ENCODE measurements at regions not wholly inside any gene's neighbourhood (a gene's known extent, or its start where the extent isn't known, plus 50 kb on each side); places are given as distances from the start of the nearest gene placed in this dataset.

- Histone ChIP-seq H3K36me3 (no peaks in the 10 kb centered on the region), H3K4me3 (no peak overlapping the region), H3K27ac (peak overlapping the region in 1 of 2 donors; percentile 33), H3K27me3 (replicated peaks; ENCODE audit: insufficient read depth) (no peaks in the 10 kb centered on the region), H3K4me1 (replicated peaks) (no peaks in the 10 kb centered on the region), H3K9me3 (no peaks in the 10 kb centered on the region)
- no peak for DNase-seq (ENCODE audit: low spot score)
- TF ChIP-seq CTCF (IDR thresholded peaks at IDR 0.05) = no peak
- peak; percentile 5 for TF ChIP-seq POLR2AphosphoS5 (IDR thresholded peaks at IDR 0.05)
- no peak for TF ChIP-seq POLR2A (IDR thresholded peaks at IDR 0.05)
- WGBS = 41% methylated on average over 15 of the region's 15 CpGs
- intact Hi-C loops (cut with DNase I) = no loop called here
These were observed 160.6 kb downstream of the IRF8 start for GRCh38 chr16:86059253-86060171.

DNA sequence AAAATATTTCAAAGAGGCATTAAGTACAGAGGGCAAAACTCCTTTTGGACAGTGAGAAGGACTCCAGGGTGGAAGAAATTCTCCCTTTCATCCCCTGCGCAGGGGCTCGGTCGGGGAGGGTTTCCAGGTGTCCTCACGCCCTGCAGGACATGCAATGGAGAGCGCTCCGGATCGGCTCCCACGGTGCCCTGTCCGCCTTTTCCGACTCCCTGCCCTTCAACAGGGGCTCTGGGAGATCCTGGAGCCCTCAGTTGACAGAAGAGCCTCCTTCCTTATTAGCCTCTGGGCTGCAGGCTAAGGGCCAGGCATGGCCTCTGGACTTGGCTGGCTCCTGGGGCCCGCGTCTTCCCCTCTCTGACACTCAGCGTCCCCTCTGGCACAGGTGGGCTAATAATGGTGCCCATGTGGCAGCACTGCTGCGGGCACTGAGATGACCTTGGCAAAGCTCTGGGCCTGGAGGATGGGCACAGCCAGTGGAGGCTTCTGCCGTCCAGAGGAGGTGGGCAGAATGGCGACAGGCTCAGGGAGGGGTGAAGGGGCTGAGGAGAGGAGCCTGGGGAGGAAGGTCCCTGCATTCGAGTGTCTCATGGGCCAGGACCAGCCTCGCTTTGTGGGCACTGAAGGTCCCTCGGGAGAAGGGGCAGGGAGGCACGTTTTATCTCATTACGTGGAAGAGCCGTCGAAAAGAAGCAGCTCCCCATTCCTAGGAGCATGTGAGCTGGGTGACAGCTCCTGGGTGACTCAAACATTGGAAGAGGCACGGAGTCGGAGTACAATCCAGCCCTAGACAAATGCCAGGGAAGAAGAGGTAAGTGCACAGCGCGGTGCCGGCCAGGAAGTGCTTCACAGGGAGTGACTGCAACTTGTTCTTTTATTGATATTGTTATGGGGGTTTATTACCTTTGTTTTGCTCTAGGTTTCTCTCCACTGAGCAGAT, 161.7 kb downstream of the IRF8 start:
- intact Hi-C loops (cut with DNase I) = no loop called here
- Histone ChIP-seq H3K4me3 (no peak overlapping the region), H3K27me3 (replicated peaks; ENCODE audit: insufficient read depth) (no peaks in the 10 kb centered on the region), H3K36me3 (no peaks in the 10 kb centered on the region), H3K4me1 (replicated peaks) (no peaks in the 10 kb centered on the region), H3K9me3 (no peaks in the 10 kb centered on the region), H3K27ac (peak overlapping the region in 1 of 2 donors; percentile 33)
- no peak for TF ChIP-seq CTCF (IDR thresholded peaks at IDR 0.05)
- no peak for TF ChIP-seq POLR2AphosphoS5 (IDR thresholded peaks at IDR 0.05)
- TF ChIP-seq POLR2A (IDR thresholded peaks at IDR 0.05) = no peak
- 85% methylated on average over 28 of the region's 28 CpGs for WGBS
- DNase-seq (ENCODE audit: low spot score) = no peak

- peaks cover under 1% of the 10 kb centered on the region for H3K27me3 ChIP-seq (replicated peaks; ENCODE audit: insufficient read depth)
- H3K36me3 ChIP-seq = no peaks in the 10 kb centered on the region
- intact Hi-C loops (cut with DNase I) = no loop called here
- no peak overlapping the region for H3K27ac ChIP-seq
- H3K4me1 ChIP-seq (replicated peaks) = no peaks in the 10 kb centered on the region
- TF ChIP-seq POLR2AphosphoS5 (IDR thresholded peaks at IDR 0.05) (no peak), CTCF (IDR thresholded peaks at IDR 0.05) (no peak), POLR2A (IDR thresholded peaks at IDR 0.05) (no peak)
- no peak overlapping the region for H3K4me3 ChIP-seq
- no peaks in the 10 kb centered on the region for H3K9me3 ChIP-seq
- WGBS = 64% methylated on average over 11 of the region's 11 CpGs
- no peak for DNase-seq (ENCODE audit: low spot score)
These were observed 162.3 kb downstream of the IRF8 start for GRCh38 chr16:86061318-86061695.

DNA sequence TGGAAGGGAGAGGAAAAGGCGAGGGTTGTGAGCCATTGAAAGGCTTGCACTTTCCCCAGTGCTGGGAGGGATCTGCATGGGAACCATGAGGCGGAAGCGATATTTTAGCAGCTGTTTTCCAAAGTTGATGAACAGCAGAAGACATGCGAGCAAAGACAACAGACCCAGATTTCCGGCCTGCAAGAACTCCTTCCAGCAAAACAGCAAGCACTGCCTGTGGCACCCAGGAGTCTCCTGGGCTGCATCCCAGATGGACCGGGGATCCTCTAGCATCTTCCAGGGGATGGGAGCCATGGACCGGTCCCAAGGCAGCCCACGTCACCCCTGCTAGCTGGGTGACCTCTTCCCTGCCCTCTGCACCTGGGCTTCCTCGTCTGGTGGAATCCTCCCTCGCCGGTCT, 162.8 kb downstream of the IRF8 start:
- no peaks in the 10 kb centered on the region for H3K9me3 ChIP-seq
- H3K36me3 ChIP-seq = no peaks in the 10 kb centered on the region
- intact Hi-C loops (cut with DNase I) = no loop called here
- H3K27ac ChIP-seq = no peak overlapping the region
- WGBS = 75% methylated on average over 11 of the region's 11 CpGs
- H3K4me3 ChIP-seq = no peak overlapping the region
- no peak for DNase-seq (ENCODE audit: low spot score)
- peaks cover 1% of the 10 kb centered on the region for H3K27me3 ChIP-seq (replicated peaks; ENCODE audit: insufficient read depth)
- no peaks in the 10 kb centered on the region for H3K4me1 ChIP-seq (replicated peaks)
- TF ChIP-seq CTCF (IDR thresholded peaks at IDR 0.05) = no peak
- no peak for TF ChIP-seq POLR2A (IDR thresholded peaks at IDR 0.05)
- no peak for TF ChIP-seq POLR2AphosphoS5 (IDR thresholded peaks at IDR 0.05)
